HCT116 (cell line): ENCODE measurements at regions not wholly inside any gene's neighbourhood (a gene's known extent, or its start where the extent isn't known, plus 50 kb on each side); places are given as distances from the start of the nearest gene placed in this dataset.

Experiments
- ATAC-seq: fragments of 200-7000 bp; cut with Tn5 transposase; 2 replicates; pipeline ENCODE4 v1.9.1; 2020; ENCODE audit warnings: mild to moderate bottlenecking, moderate library complexity
- BruUV-seq: library from RNA; stranded (reverse); fragments of 400-500 nt; replicated peaks from 2 replicates; lab custom pipeline; 2021; lab: Mats Ljungman, UMichigan
- CTCF ChIA-PET: fragments of 300-600 bp; sonication (Branson Sonifier 250); formaldehyde crosslinking; loops from one replicate; lab custom pipeline; 2021; ENCODE audit warnings: antibody characterized with exemption; lab: Charles Lee
- POLR2A ChIA-PET: fragments of 300-600, 350-600 bp; sonication (Branson Sonifier 250); formaldehyde crosslinking; loops from one replicate; lab custom pipeline; 2021; ENCODE audit warnings: antibody characterized with exemption; lab: Charles Lee
- RAD21 ChIA-PET, 2 experiments: fragments of 300-600 bp; sonication (Branson Sonifier 250); formaldehyde crosslinking; loops; one replicate each; lab custom pipeline; 2023; ENCODE audit warnings: low total read pairs in 2 of 2; ENCODE audit not compliant: uncharacterized antibody in 2 of 2, unreplicated experiment in 2 of 2, low non-redundant PET in 1 of 2; lab: Charles Lee
- DNase-seq: peaks from one replicate; pipeline ENCODE4 v3.0.0-alpha.2; 2010; ENCODE audit warnings: low read depth, low spot score
- H2AFZ ChIP-seq: fragments of 200-600 bp; shearing (Covaris generic), sonication (generic); 2 replicates; pipeline ENCODE4 v1.6.1; 2017; ENCODE audit warnings: low read depth, mixed run types, mixed read lengths, antibody characterized with exemption, low read length; ENCODE audit not compliant: poor library complexity, severe bottlenecking
- H3K27ac ChIP-seq: 2 replicates; pipeline ENCODE4 v1.5.1; 2012; ENCODE audit warnings: low read depth, low read length
- H3K27me3 ChIP-seq: fragments of 200-600 bp; sonication (generic); 2 replicates; pipeline ENCODE4 v1.6.1; 2016; ENCODE audit warnings: mixed run types, low read length, mixed read lengths; ENCODE audit not compliant: insufficient read depth
- H3K36me3 ChIP-seq, 2 experiments: fragments of 200-500 bp in 1 of 2; fragments of 200-600 bp in 1 of 2; sonication (Bioruptor generic) in 1 of 2; sonication (generic) in 1 of 2; 2 replicates each; pipeline versions ENCODE4 v1.5.1 to v1.6.1; 2014 to 2016; ENCODE audit warnings: low read length in 2 of 2, inconsistent platforms in 1 of 2, mixed read lengths in 1 of 2, mixed run types in 1 of 2; ENCODE audit not compliant: insufficient read depth in 2 of 2, control insufficient read depth in 1 of 2
- H3K4me1 ChIP-seq, 2 experiments: fragments of 200-600 bp in 1 of 2; sonication (generic) in 1 of 2; 2 replicates each; pipeline versions ENCODE4 v1.5.1 to v1.6.1; 2012 to 2017; ENCODE audit warnings: low read length in 2 of 2, inconsistent platforms in 1 of 2, mild to moderate bottlenecking in 1 of 2, mixed read lengths in 1 of 2, mixed run types in 1 of 2, moderate library complexity in 1 of 2; ENCODE audit not compliant: insufficient read depth in 2 of 2, control insufficient read depth in 1 of 2
- H3K4me2 ChIP-seq: fragments of 200-600 bp; sonication (generic); 2 replicates; pipeline ENCODE4 v1.6.1; 2017; ENCODE audit warnings: mixed run types, low read length, mixed read lengths
- H3K4me3 ChIP-seq, 2 experiments: fragments of 200-600 bp in 1 of 2; sonication (generic) in 1 of 2; replicated peaks in 1 of 2; 2 replicates each; pipeline ENCODE4 v1.5.1; 2011 to 2016; ENCODE audit warnings: low read length in 2 of 2, control low read depth in 1 of 2, low read depth in 1 of 2, mild to moderate bottlenecking in 1 of 2, mixed read lengths in 1 of 2, mixed run types in 1 of 2
- H3K79me2 ChIP-seq: fragments of 200-600 bp; sonication (generic); 2 replicates; pipeline ENCODE4 v1.6.1; 2017; ENCODE audit warnings: mild to moderate bottlenecking, mixed run types, low read length, moderate library complexity, mixed read lengths; ENCODE audit not compliant: insufficient read depth
- H3K9ac ChIP-seq: fragments of 200-600 bp; sonication (generic); 2 replicates; pipeline ENCODE4 v1.6.1; 2016; ENCODE audit warnings: low read length, mixed read lengths
- H3K9me2 ChIP-seq: fragments of 200-600 bp; sonication (generic), shearing (Covaris generic); 2 replicates; pipeline ENCODE4 v1.6.1; 2017; ENCODE audit warnings: mixed run types, mild to moderate bottlenecking, moderate library complexity; ENCODE audit not compliant: insufficient read depth
- H3K9me3 ChIP-seq, 2 experiments: fragments of 200-500 bp in 1 of 2; fragments of 200-600 bp in 1 of 2; sonication (Bioruptor generic) in 1 of 2; sonication (generic) in 1 of 2; 2 replicates each; pipeline ENCODE4 v1.6.1; 2014 to 2017; ENCODE audit warnings: low read length in 2 of 2, mixed read lengths in 2 of 2, inconsistent platforms in 1 of 2, low read depth in 1 of 2, mild to moderate bottlenecking in 1 of 2, mixed run types in 1 of 2, moderate library complexity in 1 of 2; ENCODE audit not compliant: control insufficient read depth in 1 of 2, insufficient read depth in 1 of 2
- H4K20me1 ChIP-seq: fragments of 200-600 bp; sonication (generic), shearing (Covaris generic); 2 replicates; pipeline ENCODE4 v1.6.1; 2017; ENCODE audit warnings: mixed run types, mild to moderate bottlenecking, moderate library complexity; ENCODE audit not compliant: insufficient read depth
- ATF3 ChIP-seq: IDR thresholded peaks from 2 replicates; pipeline ENCODE4 v1.6.1; 2012
- CBX3 ChIP-seq: IDR thresholded peaks from 2 replicates; pipeline ENCODE4 v1.6.1; 2012; ENCODE audit warnings: low read depth
- CTCF ChIP-seq, 3 experiments: fragments of 200-600 bp in 1 of 3; sonication (generic) in 1 of 3; IDR thresholded peaks in 2 of 3; conservative IDR thresholded peaks in 1 of 3; 2 replicates each; pipeline ENCODE4 v1.5.1; 2012 to 2017; ENCODE audit warnings: low read depth in 2 of 3, low read length in 2 of 3, antibody characterized with exemption in 1 of 3, borderline replicate concordance in 1 of 3, control low read depth in 1 of 3, mild to moderate bottlenecking in 1 of 3, mixed read lengths in 1 of 3, mixed run types in 1 of 3, moderate library complexity in 1 of 3; ENCODE audit not compliant: insufficient read depth in 1 of 3
- EGR1 ChIP-seq: IDR thresholded peaks from 2 replicates; pipeline ENCODE4 v1.6.1; 2012; ENCODE audit warnings: low read depth
- EZH2 ChIP-seq: fragments of 200-600 bp; sonication (generic); IDR thresholded peaks from 2 replicates; pipeline ENCODE4 v1.6.1; 2017; ENCODE audit warnings: antibody characterized with exemption, mixed run types
- MAX ChIP-seq: IDR thresholded peaks from 2 replicates; pipeline ENCODE4 v1.6.1; 2012
- POLR2A ChIP-seq: IDR thresholded peaks from 2 replicates; pipeline ENCODE4 v1.7.0; 2011; ENCODE audit warnings: borderline replicate concordance; ENCODE audit not compliant: insufficient read depth, insufficient read length; ENCODE audit errors: extremely low read depth
- POLR2AphosphoS5 ChIP-seq: IDR thresholded peaks from 2 replicates; pipeline ENCODE4 v1.6.1; 2011; ENCODE audit warnings: mild to moderate bottlenecking, low read depth, low read length, moderate library complexity
- RAD21 ChIP-seq: IDR thresholded peaks from 2 replicates; pipeline ENCODE4 v1.6.1; 2012; ENCODE audit warnings: low read depth, mild to moderate bottlenecking
- REST ChIP-seq: IDR thresholded peaks from 2 replicates; pipeline ENCODE4 v1.6.1; 2012; ENCODE audit warnings: low read depth
- SIN3A ChIP-seq: IDR thresholded peaks from 2 replicates; pipeline ENCODE4 v1.6.1; 2012; ENCODE audit warnings: low read depth
- SRF ChIP-seq: IDR thresholded peaks from 2 replicates; pipeline ENCODE4 v1.6.1; 2012; ENCODE audit warnings: low read depth
- YY1 ChIP-seq: IDR thresholded peaks from 2 replicates; pipeline ENCODE4 v1.6.1; 2011; ENCODE audit warnings: low read length, low read depth, moderate library complexity, mild to moderate bottlenecking; ENCODE audit not compliant: insufficient replicate concordance; ENCODE audit errors: extremely low read depth
- ZFX ChIP-seq: fragments of 450-650 bp; IDR thresholded peaks from 2 replicates; pipeline ENCODE4 v1.6.1; 2017
- intact Hi-C: fragments of 100-400 bp; cut with micrococcal nuclease; formaldehyde crosslinking; loops from 2 replicates; pipeline ENCODE4 v1.10.0; 2022

GRCh38 chr20:7333841-7334240 is 566.4 kb downstream of the BMP2 start:
- ChIA-PET POLR2A (no interaction called here), CTCF (no interaction called here)
- Histone ChIP-seq H2AFZ (no peak overlapping the region), H3K4me1 (no peaks in the 10 kb centered on the region), H3K27ac (no peak overlapping the region), H3K4me3 (no peak overlapping the region), H3K4me2 (no peak overlapping the region), H3K27me3 (no peaks in the 10 kb centered on the region), H3K36me3 (no peaks in the 10 kb centered on the region)
- DNase-seq (no peak), ATAC-seq (no peak)
- intact Hi-C loops: no loop called here
- TF ChIP-seq SRF (no peak), MAX (no peak), CBX3 (no peak), ZFX (no peak), YY1 (no peak), ATF3 (no peak), REST (no peak), RAD21 (no peak), EZH2 (no peak), EGR1 (no peak), POLR2AphosphoS5 (no peak), SIN3A (no peak), POLR2A (no peak), CTCF (IDR thresholded peaks at IDR 0.05 in 2 of 3, conservative IDR thresholded peaks at IDR 0.05 in 1 of 3; ENCODE audit: borderline replicate concordance in 1 of 3, insufficient read depth in 1 of 3, low read depth in 2 of 3, low read length in 2 of 3) (no peak)
- TF ChIP-seq, all 23 proteins: peak for 0
- Histone ChIP-seq H3K79me2 (no peaks in the 10 kb centered on the region), H3K9me3 (peaks cover 5 to 24% of the 10 kb centered on the region in 2 experiments; a peak in 2 of 4 replicates), H3K9ac (no peak overlapping the region), H3K9me2 (no peaks in the 10 kb centered on the region), H4K20me1 (no peaks in the 10 kb centered on the region)
- RAD21 ChIA-PET: no interaction called here
- BruUV-seq: no TSS peak
